Ascending aorta (tissue), 2 donors: ENCODE measurements at regions not wholly inside any gene's neighbourhood (a gene's known extent, or its start where the extent isn't known, plus 50 kb on each side); places are given as distances from the start of the nearest gene placed in this dataset.

ENCODE experiments used
- DNase-seq, 2 donors: peaks; one replicate each; pipeline ENCODE4 v3.0.0-alpha.2; 2019; ENCODE audit warnings: low spot score in 2 of 2
- H3K27ac ChIP-seq, 2 donors: fragments of 200-600 bp; sonication (generic); one replicate each; pipeline ENCODE4 v1.5.1; 2016 to 2017; ENCODE audit warnings: mild to moderate bottlenecking in 1 of 2
- H3K27me3 ChIP-seq: fragments of 200-600 bp; sonication (generic); one replicate; pipeline ENCODE4 v1.5.1; 2017
- H3K36me3 ChIP-seq, 2 donors: fragments of 200-600 bp; sonication (generic); one replicate each; pipeline ENCODE4 v1.5.1; 2016
- H3K4me1 ChIP-seq, 2 donors: fragments of 200-600 bp; sonication (generic); one replicate each; pipeline ENCODE4 v1.5.1; 2016 to 2017; ENCODE audit warnings: mild to moderate bottlenecking in 1 of 2
- H3K4me3 ChIP-seq, 2 donors: fragments of 200-600 bp; sonication (generic); one replicate each; pipeline ENCODE4 v1.5.1; 2016 to 2017; ENCODE audit warnings: mild to moderate bottlenecking in 1 of 2
- H3K9me3 ChIP-seq, 2 donors: fragments of 200-600 bp; sonication (generic); one replicate each; pipeline ENCODE4 v1.5.1; 2016
- intact Hi-C: fragments of 100-400 bp; cut with DNase I; formaldehyde crosslinking; loops from one replicate; pipeline ENCODE4 v1.15.1; 2023
- TF ChIP-seq, protein P1 (sequence below), 3 experiments: fragments of 200-600 bp in 2 of 3; fragments of 450-650 bp in 1 of 3; sonication (generic) in 2 of 3; IDR thresholded peaks; one replicate each; pipeline ENCODE4 v1.5.1; 2016 to 2019; ENCODE audit warnings: antibody characterized with exemption in 3 of 3, mild to moderate bottlenecking in 1 of 3, moderate library complexity in 1 of 3

- intact Hi-C loops: no loop called here
- TF ChIP-seq, protein P1, sequence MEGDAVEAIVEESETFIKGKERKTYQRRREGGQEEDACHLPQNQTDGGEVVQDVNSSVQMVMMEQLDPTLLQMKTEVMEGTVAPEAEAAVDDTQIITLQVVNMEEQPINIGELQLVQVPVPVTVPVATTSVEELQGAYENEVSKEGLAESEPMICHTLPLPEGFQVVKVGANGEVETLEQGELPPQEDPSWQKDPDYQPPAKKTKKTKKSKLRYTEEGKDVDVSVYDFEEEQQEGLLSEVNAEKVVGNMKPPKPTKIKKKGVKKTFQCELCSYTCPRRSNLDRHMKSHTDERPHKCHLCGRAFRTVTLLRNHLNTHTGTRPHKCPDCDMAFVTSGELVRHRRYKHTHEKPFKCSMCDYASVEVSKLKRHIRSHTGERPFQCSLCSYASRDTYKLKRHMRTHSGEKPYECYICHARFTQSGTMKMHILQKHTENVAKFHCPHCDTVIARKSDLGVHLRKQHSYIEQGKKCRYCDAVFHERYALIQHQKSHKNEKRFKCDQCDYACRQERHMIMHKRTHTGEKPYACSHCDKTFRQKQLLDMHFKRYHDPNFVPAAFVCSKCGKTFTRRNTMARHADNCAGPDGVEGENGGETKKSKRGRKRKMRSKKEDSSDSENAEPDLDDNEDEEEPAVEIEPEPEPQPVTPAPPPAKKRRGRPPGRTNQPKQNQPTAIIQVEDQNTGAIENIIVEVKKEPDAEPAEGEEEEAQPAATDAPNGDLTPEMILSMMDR (IDR thresholded peaks at IDR 0.05): no peak
Measured at GRCh38 chr1:187143783-187144182, 315.0 kb downstream of the PLA2G4A start.

GRCh38 chr1:187146388-187146787 is 317.6 kb downstream of the PLA2G4A start:
- Histone ChIP-seq H3K27ac (no peak overlapping the region), H3K27me3 (no peaks in the 10 kb centered on the region), H3K36me3 (no peaks in the 10 kb centered on the region), H3K9me3 (no peaks in the 10 kb centered on the region), H3K4me3 (no peak overlapping the region), H3K4me1 (no peaks in the 10 kb centered on the region)
- TF ChIP-seq, protein P1 (IDR thresholded peaks at IDR 0.05): no peak
- intact Hi-C loops: no loop called here
- no peak for DNase-seq

More at GRCh38 chr1:187143783-187144182, 315.0 kb downstream of the PLA2G4A start:
- H3K4me1 ChIP-seq: no peaks in the 10 kb centered on the region
- no peaks in the 10 kb centered on the region for H3K36me3 ChIP-seq
- no peak overlapping the region for H3K27ac ChIP-seq
- DNase-seq: no peak
- H3K27me3 ChIP-seq: no peaks in the 10 kb centered on the region
- H3K4me3 ChIP-seq: no peak overlapping the region
- no peaks in the 10 kb centered on the region for H3K9me3 ChIP-seq

DNA sequence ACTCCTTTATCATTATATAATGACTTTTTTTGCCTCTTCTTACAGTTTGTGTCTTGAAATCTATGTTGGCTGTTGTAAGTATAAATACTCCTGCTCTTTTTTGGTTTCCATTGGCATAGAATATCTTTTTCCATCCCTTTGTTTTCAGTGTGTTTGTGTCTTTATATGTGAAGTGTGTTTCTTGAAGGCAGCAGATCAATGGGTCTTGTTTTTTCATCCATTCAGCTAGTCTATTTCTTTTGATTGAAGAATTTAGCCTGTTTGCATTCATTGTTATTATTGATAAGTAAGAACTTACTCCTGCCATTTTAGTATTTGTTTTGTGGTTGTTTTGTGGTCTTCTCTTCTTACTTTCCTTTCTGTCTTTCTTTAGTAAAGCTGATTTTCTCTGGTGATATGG is 322.8 kb downstream of the PLA2G4A start:
- intact Hi-C loops: no loop called here
- Histone ChIP-seq H3K9me3 (no peaks in the 10 kb centered on the region), H3K27ac (no peak overlapping the region), H3K36me3 (no peaks in the 10 kb centered on the region), H3K4me1 (no peaks in the 10 kb centered on the region), H3K4me3 (no peak overlapping the region), H3K27me3 (no peaks in the 10 kb centered on the region)
- TF ChIP-seq, protein P1 (IDR thresholded peaks at IDR 0.05): no peak
- no peak for DNase-seq

DNA sequence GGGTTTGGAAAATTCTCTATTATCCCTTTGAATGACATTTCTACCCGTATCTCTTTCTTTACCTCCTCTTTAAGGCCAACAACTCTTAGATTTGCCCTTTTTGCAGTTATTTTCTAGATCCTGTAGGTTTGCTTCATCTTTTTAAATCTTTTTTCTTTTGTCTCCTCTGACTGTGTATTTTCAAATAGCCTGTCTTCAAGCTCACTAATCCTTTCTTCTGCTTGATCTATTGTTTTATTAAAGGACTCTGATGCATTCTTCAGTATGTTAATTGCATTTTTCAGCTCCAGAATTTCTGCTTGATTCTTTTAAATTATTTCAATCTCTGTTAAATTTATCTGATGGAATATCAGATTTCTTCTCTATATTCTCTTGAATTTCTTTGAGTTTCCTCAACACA is 324.3 kb downstream of the PLA2G4A start:
- intact Hi-C loops: no loop called here
- H3K4me3 ChIP-seq: no peak overlapping the region
- H3K27me3 ChIP-seq: no peaks in the 10 kb centered on the region
- H3K4me1 ChIP-seq: no peaks in the 10 kb centered on the region
- no peak overlapping the region for H3K27ac ChIP-seq
- TF ChIP-seq, protein P1 (IDR thresholded peaks at IDR 0.05): no peak
- H3K36me3 ChIP-seq: no peaks in the 10 kb centered on the region
- DNase-seq: no peak
- H3K9me3 ChIP-seq: no peaks in the 10 kb centered on the region

DNA sequence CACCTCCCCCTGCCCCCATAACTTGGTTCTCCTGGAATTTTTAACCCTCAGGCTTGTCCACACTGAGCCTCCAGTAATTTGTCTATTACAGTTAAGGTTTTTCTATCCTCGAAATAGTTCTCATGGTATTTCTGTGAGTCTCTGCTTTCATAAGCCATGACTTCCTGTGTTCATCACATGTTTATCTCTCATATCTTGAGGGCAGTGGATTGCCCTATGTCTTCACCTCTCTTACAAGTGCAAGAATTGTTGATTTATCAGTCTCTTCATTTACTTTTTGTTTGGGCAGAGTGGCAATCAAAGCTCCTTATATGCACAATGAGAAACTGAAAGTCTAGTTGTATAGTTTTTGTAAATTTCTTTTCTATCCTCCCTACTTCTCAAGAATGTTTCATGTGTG is 328.4 kb downstream of the PLA2G4A start:
- TF ChIP-seq, protein P1 (IDR thresholded peaks at IDR 0.05): no peak
- no peaks in the 10 kb centered on the region for H3K9me3 ChIP-seq
- H3K4me1 ChIP-seq: no peaks in the 10 kb centered on the region
- H3K27ac ChIP-seq: no peak overlapping the region
- no peak for DNase-seq
- H3K27me3 ChIP-seq: no peaks in the 10 kb centered on the region
- intact Hi-C loops: no loop called here
- H3K36me3 ChIP-seq: no peaks in the 10 kb centered on the region
- H3K4me3 ChIP-seq: no peak overlapping the region

DNA sequence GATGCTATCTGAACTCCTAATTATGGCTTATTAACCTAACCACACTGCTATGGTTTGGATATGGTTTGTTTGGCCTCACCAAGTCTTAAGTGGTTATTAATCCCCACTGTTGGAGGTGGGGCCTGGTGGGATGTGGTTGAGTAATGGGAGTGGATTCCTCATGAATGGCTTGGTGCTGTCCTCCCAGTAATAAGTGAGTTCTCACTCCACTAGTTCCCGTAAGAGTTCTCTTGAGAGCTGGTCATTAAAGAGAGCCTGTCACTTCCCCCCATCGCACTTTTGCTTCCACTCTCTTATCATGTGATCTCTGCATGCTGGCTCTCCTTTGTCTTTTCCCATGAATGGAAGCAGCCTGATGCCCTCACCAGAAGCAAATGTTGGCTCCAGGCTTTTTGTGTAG is 328.8 kb downstream of the PLA2G4A start:
- intact Hi-C loops: no loop called here
- H3K4me3 ChIP-seq: no peak overlapping the region
- no peaks in the 10 kb centered on the region for H3K9me3 ChIP-seq
- H3K36me3 ChIP-seq: no peaks in the 10 kb centered on the region
- no peak overlapping the region for H3K27ac ChIP-seq
- TF ChIP-seq, protein P1 (IDR thresholded peaks at IDR 0.05): no peak
- H3K27me3 ChIP-seq: no peaks in the 10 kb centered on the region
- no peaks in the 10 kb centered on the region for H3K4me1 ChIP-seq
- no peak for DNase-seq
